SK-N-SH treated with all-trans-retinoic acid at 6 μM for 48 hours (cell line): ENCODE measurements at regions not wholly inside any gene's neighbourhood (a gene's known extent, or its start where the extent isn't known, plus 50 kb on each side); places are given as distances from the start of the nearest gene placed in this dataset.

Experiments
- ATAC-seq: fragments of 200-7000 bp; cut with Tn5 transposase; 3 replicates; pipeline ENCODE4 v1.9.1; 2020; ENCODE audit warnings: mild to moderate bottlenecking, moderate library complexity
- ARNTL ChIP-seq: fragments of 450-650 bp; formaldehyde crosslinking; IDR thresholded peaks from 2 replicates; pipeline ENCODE4 v1.5.0; 2020; ENCODE audit warnings: low read depth, mild to moderate bottlenecking, moderate library complexity, borderline replicate concordance
- BACH2 ChIP-seq: fragments of 250-450 bp; sonication (Bioruptor Pico); IDR thresholded peaks from 2 replicates; pipeline ENCODE4 v1.9.0; 2021; ENCODE audit warnings: mild to moderate bottlenecking, borderline replicate concordance
- CREB5 ChIP-seq: fragments of 250-450 bp; sonication (Bioruptor Pico); IDR thresholded peaks from 2 replicates; pipeline ENCODE4 v1.5.1; 2020; ENCODE audit warnings: low read depth, mild to moderate bottlenecking, moderate library complexity
- CSDC2 ChIP-seq: fragments of 250-450 bp; sonication (Bioruptor Pico); IDR thresholded peaks from 2 replicates; pipeline ENCODE4 v1.5.0; 2020; ENCODE audit warnings: mild to moderate bottlenecking, moderate library complexity
- ESRRG ChIP-seq: fragments of 250-450 bp; sonication (Bioruptor Pico); IDR thresholded peaks from 2 replicates; pipeline ENCODE4 v1.6.1; 2021; ENCODE audit warnings: mild to moderate bottlenecking
- GLIS3 ChIP-seq: fragments of 250-450 bp; sonication (Bioruptor Pico); IDR thresholded peaks from 2 replicates; pipeline ENCODE4 v1.5.0; 2020; ENCODE audit warnings: mild to moderate bottlenecking, moderate library complexity
- ISL1 ChIP-seq: fragments of 250-450 bp; sonication (Bioruptor Pico); IDR thresholded peaks from 2 replicates; pipeline ENCODE4 v2.1.2; 2022; ENCODE audit warnings: mild to moderate bottlenecking, moderate library complexity
- OSR1 ChIP-seq: fragments of 250-450 bp; sonication (Bioruptor Pico); IDR thresholded peaks from 2 replicates; pipeline ENCODE4 v1.8.0; 2022; ENCODE audit warnings: moderate library complexity, mild to moderate bottlenecking, inconsistent platforms
- PATZ1 ChIP-seq: fragments of 250-450 bp; sonication (Bioruptor Pico); IDR thresholded peaks from 2 replicates; pipeline ENCODE4 v1.8.0; 2020; ENCODE audit warnings: mild to moderate bottlenecking, moderate library complexity, borderline replicate concordance
- POU6F1 ChIP-seq: fragments of 250-450 bp; sonication (Bioruptor Pico); IDR thresholded peaks from 2 replicates; pipeline ENCODE4 v1.8.0; 2021; ENCODE audit warnings: low read depth, mild to moderate bottlenecking, moderate library complexity, borderline replicate concordance
- PPARA ChIP-seq: fragments of 250-450 bp; sonication (Bioruptor Pico); IDR thresholded peaks from 2 replicates; pipeline ENCODE4 v1.5.0; 2020; ENCODE audit warnings: mild to moderate bottlenecking, borderline replicate concordance
- RARB ChIP-seq: fragments of 250-450 bp; sonication (Bioruptor Pico); IDR thresholded peaks from 2 replicates; pipeline ENCODE4 v1.8.0; 2021; ENCODE audit warnings: mild to moderate bottlenecking, moderate library complexity
- SNAI2 ChIP-seq: fragments of 250-450 bp; sonication (Bioruptor Pico); IDR thresholded peaks from 2 replicates; pipeline ENCODE4 v1.5.0; 2020; ENCODE audit warnings: mild to moderate bottlenecking, moderate library complexity
- TCF4 ChIP-seq: fragments of 250-450 bp; sonication (Bioruptor Pico); IDR thresholded peaks from 2 replicates; pipeline ENCODE4 v1.8.0; 2021; ENCODE audit warnings: mild to moderate bottlenecking, moderate library complexity, borderline replicate concordance
- TOX ChIP-seq: fragments of 250-450 bp; sonication (Bioruptor Pico); IDR thresholded peaks from 2 replicates; pipeline ENCODE4 v1.8.0; 2021; ENCODE audit warnings: mild to moderate bottlenecking, moderate library complexity, borderline replicate concordance
- TSHZ2 ChIP-seq: fragments of 250-450 bp; sonication (Bioruptor Pico); IDR thresholded peaks from 2 replicates; pipeline ENCODE4 v1.5.0; 2020; ENCODE audit warnings: mild to moderate bottlenecking, moderate library complexity
- ZFP3 ChIP-seq: fragments of 250-450 bp; sonication (Bioruptor Pico); IDR thresholded peaks from 2 replicates; pipeline ENCODE4 v1.5.0; 2020; ENCODE audit warnings: mild to moderate bottlenecking, moderate library complexity
- ZFP30 ChIP-seq: fragments of 450-650 bp; formaldehyde crosslinking; IDR thresholded peaks from 2 replicates; pipeline ENCODE4 v1.5.0; 2022; ENCODE audit warnings: mild to moderate bottlenecking, moderate library complexity
- ZNF565 ChIP-seq: fragments of 450-650 bp; formaldehyde crosslinking; conservative IDR thresholded peaks from 2 replicates; pipeline ENCODE4 v1.5.0; 2020; ENCODE audit warnings: low read depth, mild to moderate bottlenecking, moderate library complexity
- ZNF70 ChIP-seq: fragments of 450-650 bp; formaldehyde crosslinking; IDR thresholded peaks from 2 replicates; pipeline ENCODE4 v1.5.0; 2020; ENCODE audit warnings: mild to moderate bottlenecking, moderate library complexity
- ZNF8 ChIP-seq: fragments of 450-650 bp; formaldehyde crosslinking; IDR thresholded peaks from 2 replicates; pipeline ENCODE4 v1.5.0; 2020; ENCODE audit warnings: mild to moderate bottlenecking, moderate library complexity

- no peak for TF ChIP-seq PATZ1 (CRISPR knock-in tag)
These were observed 104.1 kb downstream of the COPS8 start (continued) for GRCh38 chr2:237189799-237190198.

- TF ChIP-seq ZNF70 (CRISPR knock-in tag) = no peak
- TF ChIP-seq ZFP30 (CRISPR knock-in tag) = no peak
- TF ChIP-seq CREB5 (CRISPR knock-in tag) = no peak
- TF ChIP-seq TOX (CRISPR knock-in tag) = no peak
- TF ChIP-seq RARB = no peak
- no peak for TF ChIP-seq ARNTL
- no peak for ATAC-seq
These were observed 105.5 kb downstream of the COPS8 start for GRCh38 chr2:237190966-237191713.

- no peak for ATAC-seq
- TF ChIP-seq ZNF565 (no peak), SNAI2 (CRISPR knock-in tag) (no peak), GLIS3 (CRISPR knock-in tag) (no peak), RARB (no peak), TSHZ2 (no peak), CSDC2 (no peak), TCF4 (CRISPR knock-in tag) (no peak), BACH2 (no peak), ZFP30 (CRISPR knock-in tag) (no peak), POU6F1 (CRISPR knock-in tag) (no peak)
These were observed 106.0 kb downstream of the COPS8 start for GRCh38 chr2:237191714-237192081.

GRCh38 chr2:237192881-237193280 lies 107.2 kb downstream of the COPS8 start:
- no peak for ATAC-seq
- TF ChIP-seq ZNF8 (no peak), ZNF70 (CRISPR knock-in tag) (no peak), ZFP30 (CRISPR knock-in tag) (no peak), RARB (no peak), CSDC2 (no peak), GLIS3 (CRISPR knock-in tag) (no peak), POU6F1 (CRISPR knock-in tag) (no peak), ESRRG (CRISPR knock-in tag) (no peak), BACH2 (no peak), TOX (CRISPR knock-in tag) (no peak), OSR1 (CRISPR knock-in tag) (no peak), PPARA (CRISPR knock-in tag) (no peak), ISL1 (CRISPR knock-in tag) (no peak), TSHZ2 (no peak), ARNTL (no peak), PATZ1 (CRISPR knock-in tag) (no peak), TCF4 (CRISPR knock-in tag) (no peak), ZFP3 (CRISPR knock-in tag) (no peak)
- TF ChIP-seq, all 23 proteins: peak for 0
